ENCODE measurements at regions not wholly inside any gene's neighbourhood (a gene's known extent, or its start where the extent isn't known, plus 50 kb on each side); places are given as distances from the start of the nearest gene placed in this dataset.

- peaks cover 0 to 3% (median 0%) of the 10 kb centered on the region in 4 donors for H3K9me3 ChIP-seq (ENCODE audit: control insufficient read depth in 4 of 4, low read length in 3 of 4)
- H3K9ac ChIP-seq (ENCODE audit: low read depth in 1 of 2, low read length in 2 of 2), result no peak overlapping the region
- DNase-seq (ENCODE audit: low spot score), result no peak
- TF ChIP-seq CTCF (IDR thresholded peaks at IDR 0.05; ENCODE audit: low read depth, low read length, missing input control) (no peak), EGR1 (IDR thresholded peaks at IDR 0.05; ENCODE audit: low read depth in 2 of 2) (no peak), REST (IDR thresholded peaks at IDR 0.05) (no peak), HNF4G (IDR thresholded peaks at IDR 0.05) (no peak), RAD21 (IDR thresholded peaks at IDR 0.05) (no peak), SP1 (IDR thresholded peaks at IDR 0.05) (no peak), NR2F2 (IDR thresholded peaks at IDR 0.05) (no peak), ZBTB33 (IDR thresholded peaks at IDR 0.05) (no peak)
- 53% methylated on average over 4 of the region's 4 CpGs for WGBS
- H3K27me3 ChIP-seq (ENCODE audit: control insufficient read depth in 4 of 4, insufficient read depth in 4 of 4, low read length in 3 of 4), result no peaks in the 10 kb centered on the region
- H3K27ac ChIP-seq (ENCODE audit: low read depth in 1 of 2, low read length in 2 of 2), result no peak overlapping the region
- no peak overlapping the region for H3K4me3 ChIP-seq (ENCODE audit: low read depth in 1 of 3, low read length in 3 of 3)
- peaks cover 0 to 19% (median 9%) of the 10 kb centered on the region in 4 donors for H3K4me1 ChIP-seq (ENCODE audit: control insufficient read depth in 4 of 4, insufficient read depth in 4 of 4, low read length in 3 of 4)
- no peaks in the 10 kb centered on the region for H3K36me3 ChIP-seq (ENCODE audit: control insufficient read depth in 4 of 4, insufficient read depth in 3 of 4, low read depth in 1 of 4, low read length in 3 of 4)
These were observed 369.7 kb downstream of the BCOR start for GRCh38 chrX:39728025-39728424.

- Histone ChIP-seq H3K27ac (ENCODE audit: low read depth in 1 of 2, low read length in 2 of 2) (no peak overlapping the region), H3K9me3 (ENCODE audit: control insufficient read depth in 4 of 4, low read length in 3 of 4) (peaks cover 0 to 3% (median 0%) of the 10 kb centered on the region in 4 donors), H3K36me3 (ENCODE audit: control insufficient read depth in 4 of 4, insufficient read depth in 3 of 4, low read depth in 1 of 4, low read length in 3 of 4) (no peaks in the 10 kb centered on the region), H3K9ac (ENCODE audit: low read depth in 1 of 2, low read length in 2 of 2) (no peak overlapping the region), H3K4me3 (ENCODE audit: low read depth in 1 of 3, low read length in 3 of 3) (no peak overlapping the region), H3K4me1 (ENCODE audit: control insufficient read depth in 4 of 4, insufficient read depth in 4 of 4, low read length in 3 of 4) (peaks cover 0 to 26% (median 15%) of the 10 kb centered on the region in 4 donors), H3K27me3 (ENCODE audit: control insufficient read depth in 4 of 4, insufficient read depth in 4 of 4, low read length in 3 of 4) (no peaks in the 10 kb centered on the region)
- DNase-seq (ENCODE audit: low spot score), result no peak
- WGBS, result 94% methylated on average over 6 of the region's 6 CpGs
- TF ChIP-seq RAD21 (IDR thresholded peaks at IDR 0.05) (no peak), HNF4G (IDR thresholded peaks at IDR 0.05) (no peak), CTCF (IDR thresholded peaks at IDR 0.05; ENCODE audit: low read depth, low read length, missing input control) (no peak), HNF4A (conservative IDR thresholded peaks at IDR 0.05) (no peak), MAX (IDR thresholded peaks at IDR 0.05) (no peak), FOXA2 (IDR thresholded peaks at IDR 0.05) (no peak), ATF3 (IDR thresholded peaks at IDR 0.05) (no peak), GABPA (IDR thresholded peaks at IDR 0.05 in 1 of 2, conservative IDR thresholded peaks at IDR 0.05 in 1 of 2) (no peak), SP1 (IDR thresholded peaks at IDR 0.05) (no peak), JUND (IDR thresholded peaks at IDR 0.05) (no peak), FOXA1 (IDR thresholded peaks at IDR 0.05) (no peak), ZBTB33 (IDR thresholded peaks at IDR 0.05) (no peak)
These were observed 368.7 kb downstream of the BCOR start for GRCh38 chrX:39728852-39729598.
